Liver (tissue), 3 donors: ENCODE measurements at regions not wholly inside any gene's neighbourhood (a gene's known extent, or its start where the extent isn't known, plus 50 kb on each side); places are given as distances from the start of the nearest gene placed in this dataset.

ENCODE experiments used
- FOXA1 ChIP-seq: IDR thresholded peaks from 2 replicates; pipeline ENCODE4 v1.6.1; 2016; ENCODE audit warnings: antibody characterized with exemption
- JUND ChIP-seq, 2 donors: IDR thresholded peaks; 2 replicates each; pipeline ENCODE4 v1.6.1; 2016; ENCODE audit warnings: antibody characterized with exemption in 2 of 2
- NR2F2 ChIP-seq: IDR thresholded peaks from 2 replicates; pipeline ENCODE4 v1.6.1; 2016; ENCODE audit warnings: antibody characterized with exemption
- RAD21 ChIP-seq, 2 donors: IDR thresholded peaks; 2 replicates each; pipeline ENCODE4 v1.6.1; 2016; ENCODE audit warnings: antibody characterized with exemption in 2 of 2, mild to moderate bottlenecking in 2 of 2
- REST ChIP-seq: IDR thresholded peaks from 2 replicates; pipeline ENCODE4 v1.6.1; 2016; ENCODE audit warnings: antibody characterized with exemption, mild to moderate bottlenecking
- RXRA ChIP-seq, 2 donors: IDR thresholded peaks; 2 replicates each; pipeline ENCODE4 v1.6.1; 2017 to 2018; ENCODE audit warnings: antibody characterized with exemption in 2 of 2, mild to moderate bottlenecking in 1 of 2
- ZBTB33 ChIP-seq: IDR thresholded peaks from 2 replicates; pipeline ENCODE4 v1.6.1; 2016; ENCODE audit warnings: antibody characterized with exemption
- TF ChIP-seq, protein P1 (sequence below): fragments of 150-350 bp; IDR thresholded peaks from 2 replicates; pipeline ENCODE4 v1.5.1; 2017; ENCODE audit warnings: improper control_type of control experiment, low read depth, low read length; ENCODE audit not compliant: missing input control
- TF ChIP-seq, protein P2 (sequence below): IDR thresholded peaks from 2 replicates; pipeline ENCODE4 v1.6.1; 2016; ENCODE audit warnings: antibody characterized with exemption
- donor health status: healthy.
- donor health status: healthy.

DNA sequence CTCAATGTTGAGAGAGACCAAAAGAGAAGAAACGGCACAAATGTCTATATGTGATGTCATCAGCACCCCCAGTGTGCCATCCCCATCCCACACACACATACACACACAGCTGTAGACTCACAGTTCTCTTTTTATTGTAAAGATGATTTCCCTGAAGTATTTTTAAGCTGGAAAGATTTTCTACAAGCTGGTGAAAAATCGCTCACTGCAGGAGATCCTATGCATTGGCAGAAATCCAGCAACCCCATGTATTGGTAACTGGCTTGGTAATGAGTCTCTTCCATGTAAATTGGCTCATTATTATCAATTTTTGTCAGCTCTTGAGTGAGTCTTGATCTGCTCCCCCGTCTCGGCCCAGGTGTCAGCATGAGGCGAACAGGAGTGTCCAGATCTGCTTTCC is 107.1 kb upstream of the UQCRFS1 start:
- TF ChIP-seq, protein P1, sequence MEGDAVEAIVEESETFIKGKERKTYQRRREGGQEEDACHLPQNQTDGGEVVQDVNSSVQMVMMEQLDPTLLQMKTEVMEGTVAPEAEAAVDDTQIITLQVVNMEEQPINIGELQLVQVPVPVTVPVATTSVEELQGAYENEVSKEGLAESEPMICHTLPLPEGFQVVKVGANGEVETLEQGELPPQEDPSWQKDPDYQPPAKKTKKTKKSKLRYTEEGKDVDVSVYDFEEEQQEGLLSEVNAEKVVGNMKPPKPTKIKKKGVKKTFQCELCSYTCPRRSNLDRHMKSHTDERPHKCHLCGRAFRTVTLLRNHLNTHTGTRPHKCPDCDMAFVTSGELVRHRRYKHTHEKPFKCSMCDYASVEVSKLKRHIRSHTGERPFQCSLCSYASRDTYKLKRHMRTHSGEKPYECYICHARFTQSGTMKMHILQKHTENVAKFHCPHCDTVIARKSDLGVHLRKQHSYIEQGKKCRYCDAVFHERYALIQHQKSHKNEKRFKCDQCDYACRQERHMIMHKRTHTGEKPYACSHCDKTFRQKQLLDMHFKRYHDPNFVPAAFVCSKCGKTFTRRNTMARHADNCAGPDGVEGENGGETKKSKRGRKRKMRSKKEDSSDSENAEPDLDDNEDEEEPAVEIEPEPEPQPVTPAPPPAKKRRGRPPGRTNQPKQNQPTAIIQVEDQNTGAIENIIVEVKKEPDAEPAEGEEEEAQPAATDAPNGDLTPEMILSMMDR = no peak
- TF ChIP-seq, protein P2, sequence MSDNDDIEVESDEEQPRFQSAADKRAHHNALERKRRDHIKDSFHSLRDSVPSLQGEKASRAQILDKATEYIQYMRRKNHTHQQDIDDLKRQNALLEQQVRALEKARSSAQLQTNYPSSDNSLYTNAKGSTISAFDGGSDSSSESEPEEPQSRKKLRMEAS = no peak
- TF ChIP-seq ZBTB33 = no peak
- TF ChIP-seq FOXA1 = no peak
- TF ChIP-seq NR2F2 = no peak
- no peak for TF ChIP-seq REST
- TF ChIP-seq JUND (IDR thresholded peaks at IDR 0.05) = no peak
- TF ChIP-seq RXRA (IDR thresholded peaks at IDR 0.05) = no peak
- TF ChIP-seq RAD21 (IDR thresholded peaks at IDR 0.05) = no peak
